ENCODE measurements at regions not wholly inside any gene's neighbourhood (a gene's known extent, or its start where the extent isn't known, plus 50 kb on each side); places are given as distances from the start of the nearest gene placed in this dataset.
"Not testable (repeated sequence)": the region's sequence is repeated elsewhere in the genome, so short reads cannot be mapped to it uniquely, and the experiment has no call there.

DNA sequence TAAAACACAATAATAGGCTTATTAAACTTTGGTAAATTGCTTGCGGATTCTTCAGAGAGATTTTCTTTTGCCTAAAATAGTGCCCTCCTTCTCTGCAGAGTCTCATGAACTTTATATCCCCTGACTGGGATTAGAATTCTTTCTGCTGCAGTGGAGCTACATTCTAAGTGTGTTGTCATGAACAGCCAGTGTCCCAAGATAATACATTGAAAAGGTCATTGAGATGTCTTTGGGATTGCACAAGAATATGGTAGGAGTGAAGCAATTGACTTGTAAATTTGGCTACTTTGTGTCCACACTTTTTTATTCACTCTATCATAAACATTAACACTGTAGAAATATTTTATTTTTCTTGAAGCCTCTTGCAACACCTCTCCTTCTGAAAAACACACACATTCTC lies 604.5 kb downstream of the GABRG2 start:
- H3K79me2 ChIP-seq (ENCODE audit: insufficient read depth, low read length), result no peaks in the 10 kb centered on the region
- H3K4me3 ChIP-seq (ENCODE audit: insufficient read depth, low read length), result no peak overlapping the region

DNA sequence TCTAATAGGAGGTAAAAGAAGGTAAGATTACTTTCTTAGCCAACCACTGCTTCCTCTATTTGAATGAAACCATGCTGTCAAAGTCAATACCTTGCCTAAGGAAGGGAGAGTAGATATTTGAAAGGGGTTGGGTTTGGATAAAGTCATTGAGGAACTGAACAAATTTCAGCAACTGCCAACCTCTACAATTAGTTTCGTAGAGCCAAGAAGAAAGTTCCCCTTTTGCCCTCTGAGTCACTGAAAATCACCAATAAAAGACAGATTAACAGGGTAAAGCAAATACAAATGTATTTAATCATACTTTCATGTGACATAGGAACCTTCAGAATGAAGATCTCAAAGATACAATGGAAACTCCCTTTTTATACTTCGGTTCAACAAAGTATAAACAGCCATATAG lies 615.7 kb downstream of the GABRG2 start:
- Histone ChIP-seq H3K4me3 (ENCODE audit: insufficient read depth, low read length) (no peak overlapping the region), H3K27me3 (ENCODE audit: insufficient read depth, low read length) (no peaks in the 10 kb centered on the region), H3K4me2 (ENCODE audit: insufficient read depth, low read length) (no peak overlapping the region), H4K20me1 (ENCODE audit: insufficient read depth, low read length) (no peaks in the 10 kb centered on the region), H3K4me1 (ENCODE audit: insufficient read depth, low read length) (no peaks in the 10 kb centered on the region), H2AFZ (ENCODE audit: low read length) (no peak overlapping the region), H3K79me2 (ENCODE audit: insufficient read depth, low read length) (no peaks in the 10 kb centered on the region), H3K27ac (ENCODE audit: low read depth, low read length) (no peak overlapping the region), H3K36me3 (ENCODE audit: insufficient read depth, low read length) (no peaks in the 10 kb centered on the region), H3K9me3 (ENCODE audit: low read depth, low read length) (no peaks in the 10 kb centered on the region)
- no peak for DNase-seq (ENCODE audit: insufficient read length, low spot score, missing footprints)
- TF ChIP-seq, protein P1, sequence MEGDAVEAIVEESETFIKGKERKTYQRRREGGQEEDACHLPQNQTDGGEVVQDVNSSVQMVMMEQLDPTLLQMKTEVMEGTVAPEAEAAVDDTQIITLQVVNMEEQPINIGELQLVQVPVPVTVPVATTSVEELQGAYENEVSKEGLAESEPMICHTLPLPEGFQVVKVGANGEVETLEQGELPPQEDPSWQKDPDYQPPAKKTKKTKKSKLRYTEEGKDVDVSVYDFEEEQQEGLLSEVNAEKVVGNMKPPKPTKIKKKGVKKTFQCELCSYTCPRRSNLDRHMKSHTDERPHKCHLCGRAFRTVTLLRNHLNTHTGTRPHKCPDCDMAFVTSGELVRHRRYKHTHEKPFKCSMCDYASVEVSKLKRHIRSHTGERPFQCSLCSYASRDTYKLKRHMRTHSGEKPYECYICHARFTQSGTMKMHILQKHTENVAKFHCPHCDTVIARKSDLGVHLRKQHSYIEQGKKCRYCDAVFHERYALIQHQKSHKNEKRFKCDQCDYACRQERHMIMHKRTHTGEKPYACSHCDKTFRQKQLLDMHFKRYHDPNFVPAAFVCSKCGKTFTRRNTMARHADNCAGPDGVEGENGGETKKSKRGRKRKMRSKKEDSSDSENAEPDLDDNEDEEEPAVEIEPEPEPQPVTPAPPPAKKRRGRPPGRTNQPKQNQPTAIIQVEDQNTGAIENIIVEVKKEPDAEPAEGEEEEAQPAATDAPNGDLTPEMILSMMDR (IDR thresholded peaks at IDR 0.05; ENCODE audit: extremely low read depth, low read depth, low read length), result no peak

More for the DNA sequence above, 604.5 kb downstream of the GABRG2 start:
- TF ChIP-seq, protein P1 (IDR thresholded peaks at IDR 0.05; ENCODE audit: extremely low read depth, low read depth, low read length), result no peak
- no peaks in the 10 kb centered on the region for H3K4me1 ChIP-seq (ENCODE audit: insufficient read depth, low read length)
- H2AFZ ChIP-seq (ENCODE audit: low read length), result no peak overlapping the region
- no peaks in the 10 kb centered on the region for H3K36me3 ChIP-seq (ENCODE audit: insufficient read depth, low read length)
- no peaks in the 10 kb centered on the region for H4K20me1 ChIP-seq (ENCODE audit: insufficient read depth, low read length)
- no peaks in the 10 kb centered on the region for H3K27me3 ChIP-seq (ENCODE audit: insufficient read depth, low read length)
- peaks cover 4% of the 10 kb centered on the region for H3K9me3 ChIP-seq (ENCODE audit: low read depth, low read length)
- no peak for DNase-seq (ENCODE audit: insufficient read length, low spot score, missing footprints)
- H3K4me2 ChIP-seq (ENCODE audit: insufficient read depth, low read length), result no peak overlapping the region
- H3K27ac ChIP-seq (ENCODE audit: low read depth, low read length), result no peak overlapping the region

DNA sequence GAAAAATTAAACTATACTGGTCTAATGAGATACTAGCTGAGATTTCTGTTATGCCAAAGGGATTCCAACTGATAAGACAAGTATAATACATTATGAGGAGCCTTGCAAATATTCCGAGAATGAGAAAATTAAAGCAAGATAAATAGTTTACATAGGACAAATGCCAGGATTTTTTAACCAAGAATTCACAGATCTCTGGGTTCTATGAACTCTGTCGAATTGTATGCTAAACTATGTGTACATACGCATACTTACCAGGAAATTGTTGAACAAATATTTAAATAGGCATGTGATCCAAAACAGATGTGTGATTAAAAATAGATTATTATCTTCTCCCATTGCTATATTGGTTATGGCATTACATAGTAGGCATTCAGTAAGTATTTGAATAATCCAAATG lies 616.6 kb downstream of the GABRG2 start:
- Histone ChIP-seq H3K9me3 (ENCODE audit: low read depth, low read length) (no peaks in the 10 kb centered on the region), H3K36me3 (ENCODE audit: insufficient read depth, low read length) (no peaks in the 10 kb centered on the region), H4K20me1 (ENCODE audit: insufficient read depth, low read length) (no peaks in the 10 kb centered on the region), H3K4me1 (ENCODE audit: insufficient read depth, low read length) (no peaks in the 10 kb centered on the region), H3K27me3 (ENCODE audit: insufficient read depth, low read length) (no peaks in the 10 kb centered on the region), H3K4me3 (ENCODE audit: insufficient read depth, low read length) (no peak overlapping the region), H2AFZ (ENCODE audit: low read length) (no peak overlapping the region), H3K79me2 (ENCODE audit: insufficient read depth, low read length) (no peaks in the 10 kb centered on the region), H3K4me2 (ENCODE audit: insufficient read depth, low read length) (no peak overlapping the region), H3K27ac (ENCODE audit: low read depth, low read length) (no peak overlapping the region)
- no peak for DNase-seq (ENCODE audit: insufficient read length, low spot score, missing footprints)
- TF ChIP-seq, protein P1 (IDR thresholded peaks at IDR 0.05; ENCODE audit: extremely low read depth, low read depth, low read length), result no peak

DNA sequence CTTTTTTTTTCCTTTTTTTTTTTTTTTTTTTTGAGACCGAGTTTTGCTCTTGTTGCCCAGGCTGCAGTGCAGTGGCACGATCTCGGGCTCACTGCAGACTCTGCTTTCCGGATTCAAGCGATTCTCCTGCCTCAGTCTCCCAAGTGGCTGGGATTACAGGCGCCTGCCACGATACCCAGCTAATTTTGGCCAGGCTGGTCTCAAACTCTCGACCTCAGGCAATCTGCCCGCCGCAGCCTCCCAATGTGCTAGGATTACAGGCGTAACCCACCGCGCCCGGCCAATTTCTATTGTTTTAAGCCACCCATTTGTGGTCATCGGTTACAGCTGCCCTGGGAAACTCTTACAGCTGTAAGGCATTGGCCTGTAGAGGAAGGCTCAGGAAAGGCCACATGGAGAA lies 617.7 kb downstream of the GABRG2 start:
- Histone ChIP-seq H3K27ac (ENCODE audit: low read depth, low read length) (no peak overlapping the region), H3K4me2 (ENCODE audit: insufficient read depth, low read length) (no peak overlapping the region), H2AFZ (ENCODE audit: low read length) (no peak overlapping the region), H3K9me3 (ENCODE audit: low read depth, low read length) (no peaks in the 10 kb centered on the region), H3K4me1 (ENCODE audit: insufficient read depth, low read length) (no peaks in the 10 kb centered on the region), H3K4me3 (ENCODE audit: insufficient read depth, low read length) (no peak overlapping the region), H3K27me3 (ENCODE audit: insufficient read depth, low read length) (no peaks in the 10 kb centered on the region), H3K79me2 (ENCODE audit: insufficient read depth, low read length) (no peaks in the 10 kb centered on the region), H3K36me3 (ENCODE audit: insufficient read depth, low read length) (no peaks in the 10 kb centered on the region), H4K20me1 (ENCODE audit: insufficient read depth, low read length) (no peaks in the 10 kb centered on the region)
- TF ChIP-seq, protein P1 (IDR thresholded peaks at IDR 0.05; ENCODE audit: extremely low read depth, low read depth, low read length), result no peak
- DNase-seq (ENCODE audit: insufficient read length, low spot score, missing footprints), result no peak

DNA sequence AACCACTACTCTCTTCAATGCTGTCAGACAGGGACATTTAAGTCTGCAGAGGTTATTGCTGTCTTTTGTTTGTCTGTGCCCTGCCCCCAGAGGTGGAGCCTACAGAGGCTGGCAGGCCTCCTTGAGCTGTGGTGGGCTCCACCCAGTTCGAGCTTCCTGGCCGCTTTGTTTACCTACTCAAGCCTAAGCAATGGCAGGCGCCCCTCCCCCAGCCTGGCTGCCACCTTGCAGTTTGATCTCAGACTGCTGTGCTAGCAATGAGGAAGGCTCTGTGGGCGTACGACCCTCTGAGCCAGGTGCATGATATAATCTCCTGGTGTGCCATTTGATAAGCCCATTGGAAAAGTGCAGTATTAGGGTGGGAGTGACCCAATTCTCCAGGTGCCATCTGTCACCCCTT lies 628.7 kb downstream of the GABRG2 start:
- not testable (repeated sequence) for H3K4me2 ChIP-seq (ENCODE audit: insufficient read depth, low read length); DNase-seq (ENCODE audit: insufficient read length, low spot score, missing footprints); H3K27me3 ChIP-seq (ENCODE audit: insufficient read depth, low read length); H3K9me3 ChIP-seq (ENCODE audit: low read depth, low read length); H3K79me2 ChIP-seq (ENCODE audit: insufficient read depth, low read length); H2AFZ ChIP-seq (ENCODE audit: low read length); H3K4me1 ChIP-seq (ENCODE audit: insufficient read depth, low read length); H4K20me1 ChIP-seq (ENCODE audit: insufficient read depth, low read length); H3K4me3 ChIP-seq (ENCODE audit: insufficient read depth, low read length); H3K36me3 ChIP-seq (ENCODE audit: insufficient read depth, low read length); H3K27ac ChIP-seq (ENCODE audit: low read depth, low read length)

Measured in osteoblast (primary cell).